ENCODE measurements at regions not wholly inside any gene's neighbourhood (a gene's known extent, or its start where the extent isn't known, plus 50 kb on each side); places are given as distances from the start of the nearest gene placed in this dataset.

DNA sequence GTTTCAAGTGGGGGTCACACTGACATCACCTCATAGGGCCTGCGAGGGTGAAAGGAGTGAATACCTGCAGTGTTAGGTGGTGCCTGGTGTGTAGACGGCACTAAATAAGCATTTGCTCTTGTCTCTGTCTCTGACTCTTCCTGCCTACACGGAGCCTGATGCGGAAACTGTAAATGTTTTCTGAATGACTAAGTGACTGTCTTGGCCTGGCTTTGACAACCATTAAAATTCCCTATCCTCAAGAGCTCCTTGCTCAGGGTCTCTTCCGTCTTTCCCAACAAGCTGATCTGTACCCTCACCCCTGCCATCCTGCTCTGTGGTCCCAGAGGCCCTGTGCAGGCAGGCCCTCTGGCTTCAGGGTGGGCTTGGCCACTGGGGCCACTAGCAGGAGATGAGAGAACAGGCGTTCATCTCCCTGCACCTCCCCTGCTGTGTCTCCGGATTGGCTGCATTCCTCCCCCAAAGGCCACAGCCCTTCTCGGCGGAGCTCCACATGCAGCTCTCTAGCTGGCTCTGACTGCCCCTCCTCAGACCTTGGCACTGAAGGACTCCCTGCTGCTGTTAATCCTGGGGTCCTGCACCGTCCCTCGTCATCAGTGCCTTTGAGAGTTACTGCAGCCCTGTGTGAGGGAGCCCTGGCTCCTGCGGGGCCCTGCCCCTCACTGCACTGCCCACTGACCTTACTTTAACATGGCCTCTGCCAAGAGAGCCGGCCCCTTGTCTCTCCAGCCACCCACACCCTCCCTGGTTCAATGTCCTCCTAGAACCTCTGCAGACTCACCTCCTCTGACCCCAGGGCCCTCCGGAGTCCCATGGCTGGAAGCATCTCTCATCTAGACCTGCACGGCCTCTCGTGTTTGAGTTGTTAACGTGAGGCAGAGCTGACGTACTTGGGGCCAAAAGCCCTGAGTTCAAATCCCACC lies 211.1 kb downstream of the MATN1 start:
- no peak for TF ChIP-seq CTCF (IDR thresholded peaks at IDR 0.05)
- H3K36me3 ChIP-seq: no peaks in the 10 kb centered on the region
- no peaks in the 10 kb centered on the region for H3K27me3 ChIP-seq
- no peaks in the 10 kb centered on the region for H3K9me3 ChIP-seq
- H3K4me1 ChIP-seq (ENCODE audit: control insufficient read depth in 1 of 2, insufficient read depth in 1 of 2, low read depth in 1 of 2, low read length in 1 of 2): no peaks in the 10 kb centered on the region
- no peak overlapping the region for H3K27ac ChIP-seq
- H3K4me3 ChIP-seq (ENCODE audit: low read depth in 1 of 2, low read length in 1 of 2): no peak overlapping the region

DNA sequence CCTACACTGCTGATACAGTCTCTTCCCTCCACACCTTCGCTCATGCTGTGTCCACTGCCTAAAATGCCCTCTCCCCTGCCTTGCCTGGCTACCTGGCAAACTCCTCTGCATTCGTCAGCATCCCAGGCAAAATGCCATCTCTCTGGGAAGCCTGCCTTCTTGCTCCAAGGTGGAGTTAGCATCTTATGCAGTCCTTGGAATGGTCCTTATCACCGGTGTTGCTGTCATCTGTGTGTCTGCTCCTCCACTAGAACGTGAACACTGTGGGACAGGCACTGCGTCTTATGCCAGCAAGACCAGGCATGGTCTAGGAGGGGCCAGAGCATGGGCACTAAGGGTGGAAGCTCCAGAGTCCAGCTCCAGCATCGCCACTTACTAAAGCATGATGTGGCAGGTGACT lies 211.8 kb downstream of the MATN1 start:
- Histone ChIP-seq H3K36me3 (no peaks in the 10 kb centered on the region), H3K4me1 (ENCODE audit: control insufficient read depth in 1 of 2, insufficient read depth in 1 of 2, low read depth in 1 of 2, low read length in 1 of 2) (no peaks in the 10 kb centered on the region), H3K4me3 (ENCODE audit: low read depth in 1 of 2, low read length in 1 of 2) (no peak overlapping the region), H3K27ac (no peak overlapping the region), H3K9me3 (no peaks in the 10 kb centered on the region), H3K27me3 (no peaks in the 10 kb centered on the region)
- TF ChIP-seq CTCF (IDR thresholded peaks at IDR 0.05): no peak

DNA sequence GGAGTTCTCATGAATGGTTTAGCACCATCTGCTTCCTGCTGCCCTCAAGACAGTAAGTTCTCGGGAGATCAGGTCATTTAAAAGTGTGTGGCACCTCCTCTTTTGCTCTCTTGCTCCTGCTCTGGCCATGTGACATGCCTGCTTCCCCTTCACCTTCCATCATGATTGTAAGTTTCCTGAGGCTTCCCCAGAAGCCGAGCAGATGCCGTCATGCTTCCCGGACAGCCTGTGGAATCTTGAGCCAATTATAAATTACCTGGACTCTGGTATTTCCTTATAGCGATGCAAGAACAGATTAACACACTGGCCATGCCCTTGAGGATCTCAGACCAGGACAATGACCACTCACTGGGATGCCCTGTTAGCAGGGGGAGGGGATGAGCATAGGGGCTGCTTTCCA lies 212.3 kb downstream of the MATN1 start:
- no peak overlapping the region for H3K27ac ChIP-seq
- no peaks in the 10 kb centered on the region for H3K4me1 ChIP-seq (ENCODE audit: control insufficient read depth in 1 of 2, insufficient read depth in 1 of 2, low read depth in 1 of 2, low read length in 1 of 2)

GRCh38 chr1:30509670-30510069 lies 213.7 kb downstream of the MATN1 start:
- Histone ChIP-seq H3K27me3 (no peaks in the 10 kb centered on the region), H3K4me1 (ENCODE audit: control insufficient read depth in 1 of 2, insufficient read depth in 1 of 2, low read depth in 1 of 2, low read length in 1 of 2) (no peaks in the 10 kb centered on the region), H3K9me3 (no peaks in the 10 kb centered on the region), H3K4me3 (ENCODE audit: low read depth in 1 of 2, low read length in 1 of 2) (no peak overlapping the region), H3K27ac (no peak overlapping the region), H3K36me3 (no peaks in the 10 kb centered on the region)
- TF ChIP-seq CTCF (IDR thresholded peaks at IDR 0.05): no peak

More for the DNA sequence above, 212.3 kb downstream of the MATN1 start:
- Histone ChIP-seq H3K4me3 (ENCODE audit: low read depth in 1 of 2, low read length in 1 of 2) (no peak overlapping the region), H3K9me3 (no peaks in the 10 kb centered on the region), H3K27me3 (no peaks in the 10 kb centered on the region), H3K36me3 (no peaks in the 10 kb centered on the region)
- no peak for TF ChIP-seq CTCF (IDR thresholded peaks at IDR 0.05)

GRCh38 chr1:30508611-30509010 lies 214.8 kb downstream of the MATN1 start:
- no peaks in the 10 kb centered on the region for H3K27me3 ChIP-seq
- H3K36me3 ChIP-seq: no peaks in the 10 kb centered on the region
- no peak overlapping the region for H3K4me3 ChIP-seq (ENCODE audit: low read depth in 1 of 2, low read length in 1 of 2)
- H3K9me3 ChIP-seq: no peaks in the 10 kb centered on the region
- no peaks in the 10 kb centered on the region for H3K4me1 ChIP-seq (ENCODE audit: control insufficient read depth in 1 of 2, insufficient read depth in 1 of 2, low read depth in 1 of 2, low read length in 1 of 2)
- H3K27ac ChIP-seq: no peak overlapping the region
- TF ChIP-seq CTCF (IDR thresholded peaks at IDR 0.05): no peak
